Tibial artery (tissue), 4 donors: ENCODE measurements at regions not wholly inside any gene's neighbourhood (a gene's known extent, or its start where the extent isn't known, plus 50 kb on each side); places are given as distances from the start of the nearest gene placed in this dataset.

Experiments used
- DNase-seq, 2 donors: peaks; one replicate each; pipeline ENCODE4 v3.0.0-alpha.2; 2019
- H3K27ac ChIP-seq, 2 donors: fragments of 200-600 bp; sonication (generic) in 1 of 2; 1 replicate in 1 of 2; 2 replicates in 1 of 2; pipeline ENCODE4 v1.5.1; 2018 to 2019; ENCODE audit warnings: mild to moderate bottlenecking in 1 of 2
- H3K27me3 ChIP-seq, 2 donors: fragments of 200-600 bp; sonication (generic) in 1 of 2; one replicate each; pipeline versions ENCODE4 v1.5.1 to v1.6.0; 2016 to 2019
- H3K36me3 ChIP-seq, 3 donors: fragments of 200-600 bp; sonication (generic) in 2 of 3; one replicate each; pipeline ENCODE4 v1.5.1; 2016 to 2019; ENCODE audit warnings: mild to moderate bottlenecking in 2 of 3
- H3K4me1 ChIP-seq, 4 donors: fragments of 200-600 bp; sonication (generic) in 2 of 4; 1 replicate in 3 of 4; 2 replicates in 1 of 4; pipeline ENCODE4 v1.5.1; 2016 to 2019
- H3K4me3 ChIP-seq, 2 donors: fragments of 200-600 bp; sonication (generic) in 1 of 2; 1 replicate in 1 of 2; 2 replicates in 1 of 2; pipeline ENCODE4 v1.5.1; 2018 to 2019; ENCODE audit warnings: mild to moderate bottlenecking in 2 of 2
- H3K9me3 ChIP-seq, 3 donors: fragments of 200-600 bp; sonication (generic) in 1 of 3; one replicate each; pipeline ENCODE4 v1.5.1; 2016 to 2019
- CTCF ChIP-seq, 2 experiments: fragments of 200-600 bp in 1 of 2; fragments of 450-650 bp in 1 of 2; IDR thresholded peaks; one replicate each; pipeline ENCODE4 v1.5.1; 2017 to 2019; ENCODE audit warnings: antibody characterized with exemption in 2 of 2, mild to moderate bottlenecking in 1 of 2, moderate library complexity in 1 of 2
- intact Hi-C: fragments of 100-400 bp; cut with DNase I; formaldehyde crosslinking; loops from one replicate; pipeline ENCODE4 v1.15.0; 2023; ENCODE audit warnings: low total_unique reads

- intact Hi-C loops = no loop called here
- no peaks in the 10 kb centered on the region for H3K4me1 ChIP-seq
- DNase-seq = no peak
- no peak overlapping the region for H3K27ac ChIP-seq
- no peaks in the 10 kb centered on the region for H3K9me3 ChIP-seq
- no peaks in the 10 kb centered on the region for H3K27me3 ChIP-seq
- TF ChIP-seq CTCF (IDR thresholded peaks at IDR 0.05) = no peak
- H3K4me3 ChIP-seq = no peak overlapping the region
- no peaks in the 10 kb centered on the region for H3K36me3 ChIP-seq
Measured at GRCh38 chr13:33963895-33964294, 145.9 kb downstream of the RFC3 start.

- peaks cover 0 to 4% (median 0%) of the 10 kb centered on the region in 4 donors for H3K4me1 ChIP-seq
- H3K27ac ChIP-seq = no peak overlapping the region
- no peak overlapping the region for H3K4me3 ChIP-seq
- intact Hi-C loops = no loop called here
- H3K27me3 ChIP-seq = no peaks in the 10 kb centered on the region
- H3K36me3 ChIP-seq = no peaks in the 10 kb centered on the region
- no peak for DNase-seq
- TF ChIP-seq CTCF (IDR thresholded peaks at IDR 0.05) = no peak
- H3K9me3 ChIP-seq = no peaks in the 10 kb centered on the region
Measured at GRCh38 chr13:33968520-33969507, 150.9 kb downstream of the RFC3 start.

GRCh38 chr13:33970746-33971561 lies 153.0 kb downstream of the RFC3 start:
- intact Hi-C loops = no loop called here
- H3K27me3 ChIP-seq = no peaks in the 10 kb centered on the region
- DNase-seq = no peak
- no peaks in the 10 kb centered on the region for H3K9me3 ChIP-seq
- TF ChIP-seq CTCF (IDR thresholded peaks at IDR 0.05) = no peak
- H3K27ac ChIP-seq = no peak overlapping the region
- H3K4me1 ChIP-seq = peaks cover 0 to 4% (median 0%) of the 10 kb centered on the region in 4 donors
- no peak overlapping the region for H3K4me3 ChIP-seq
- no peaks in the 10 kb centered on the region for H3K36me3 ChIP-seq

GRCh38 chr13:33971562-33971819 lies 153.5 kb downstream of the RFC3 start:
- no peak for DNase-seq
- no peaks in the 10 kb centered on the region for H3K36me3 ChIP-seq
- H3K27me3 ChIP-seq = no peaks in the 10 kb centered on the region
- peaks cover 0 to 4% (median 0%) of the 10 kb centered on the region in 4 donors for H3K4me1 ChIP-seq
- TF ChIP-seq CTCF (IDR thresholded peaks at IDR 0.05) = no peak
- H3K9me3 ChIP-seq = no peaks in the 10 kb centered on the region
- H3K27ac ChIP-seq = no peak overlapping the region
- H3K4me3 ChIP-seq = no peak overlapping the region
- intact Hi-C loops = no loop called here

- no peak overlapping the region for H3K4me3 ChIP-seq
- H3K36me3 ChIP-seq = no peaks in the 10 kb centered on the region
- TF ChIP-seq CTCF (IDR thresholded peaks at IDR 0.05) = no peak
Measured at GRCh38 chr13:33973194-33973593, 155.2 kb downstream of the RFC3 start.

More at GRCh38 chr13:33973194-33973593, 155.2 kb downstream of the RFC3 start:
- H3K9me3 ChIP-seq = no peaks in the 10 kb centered on the region
- no peak overlapping the region for H3K27ac ChIP-seq
- intact Hi-C loops = no loop called here
- peaks cover 0 to 4% (median 0%) of the 10 kb centered on the region in 4 donors for H3K4me1 ChIP-seq
- H3K27me3 ChIP-seq = no peaks in the 10 kb centered on the region
- DNase-seq = no peak
